HEK293 (cell line): ENCODE measurements at regions not wholly inside any gene's neighbourhood (a gene's known extent, or its start where the extent isn't known, plus 50 kb on each side); places are given as distances from the start of the nearest gene placed in this dataset.
A peak's percentile ranks its signal among the peaks of the same experiment; 100 is the strongest.

Experiments
- CTCF ChIA-PET: fragments of 350-600 bp; formaldehyde crosslinking; extraction: SDS; loops from one replicate; lab custom pipeline; 2021; ENCODE audit warnings: antibody characterized with exemption; lab: Yijun Ruan, JAX
- POLR2A ChIA-PET: fragments of 300-600 bp; formaldehyde crosslinking; extraction: SDS; loops from one replicate; lab custom pipeline; 2020; ENCODE audit warnings: antibody characterized with exemption, inconsistent platforms; lab: Yijun Ruan, JAX
- H3K27ac ChIP-seq: fragments of 200-500 bp; sonication (Bioruptor generic); 2 replicates; pipeline ENCODE4 v1.5.1; 2014; ENCODE audit warnings: low read depth, low read length, control low read depth, inconsistent platforms; ENCODE audit errors: extremely low read depth
- H3K36me3 ChIP-seq, 2 experiments: fragments of 200-500 bp in 1 of 2; sonication (Bioruptor generic) in 1 of 2; 1 replicate in 1 of 2; 2 replicates in 1 of 2; pipeline ENCODE4 v1.5.1; 2014 to 2017; ENCODE audit warnings: inconsistent platforms in 2 of 2, low read length in 2 of 2; ENCODE audit not compliant: control insufficient read depth in 2 of 2, insufficient read depth in 1 of 2
- H3K4me1 ChIP-seq: fragments of 200-500 bp; sonication (Bioruptor generic); 2 replicates; pipeline ENCODE4 v1.5.1; 2014; ENCODE audit warnings: mild to moderate bottlenecking, low read length, inconsistent platforms; ENCODE audit not compliant: control insufficient read depth, insufficient read depth
- H3K4me3 ChIP-seq: 2 replicates; pipeline ENCODE4 v1.5.1; 2011; ENCODE audit warnings: low read depth, mild to moderate bottlenecking, control low read depth, low read length, moderate library complexity
- H3K9me3 ChIP-seq: fragments of 200-500 bp; sonication (Bioruptor generic); 2 replicates; pipeline ENCODE4 v1.5.1; 2014; ENCODE audit warnings: low read depth, low read length, inconsistent platforms; ENCODE audit not compliant: control insufficient read depth, insufficient read depth
- BCL11A ChIP-seq: fragments of 450-650 bp; formaldehyde crosslinking; IDR thresholded peaks from 2 replicates; pipeline ENCODE4 v1.5.1; 2016; ENCODE audit warnings: low read depth, missing biosample characterization, missing genetic modification characterization
- GLI2 ChIP-seq: fragments of 450-650 bp; formaldehyde crosslinking; IDR thresholded peaks from 2 replicates; pipeline ENCODE4; 2017; ENCODE audit warnings: missing biosample characterization, missing genetic modification characterization, low read depth, borderline replicate concordance
- IKZF3 ChIP-seq: fragments of 450-650 bp; IDR thresholded peaks from 2 replicates; pipeline ENCODE4 v1.5.0; 2018; ENCODE audit warnings: missing biosample characterization, mild to moderate bottlenecking, missing genetic modification characterization, moderate library complexity
- MYNN ChIP-seq: fragments of 450-650 bp; formaldehyde crosslinking; IDR thresholded peaks from 2 replicates; pipeline ENCODE4 v1.5.1; 2016; ENCODE audit warnings: missing biosample characterization, missing genetic modification characterization, borderline replicate concordance
- PRDM1 ChIP-seq: fragments of 450-650 bp; formaldehyde crosslinking; IDR thresholded peaks from 2 replicates; pipeline ENCODE4; 2016; ENCODE audit warnings: missing biosample characterization, missing genetic modification characterization
- REPIN1 ChIP-seq: fragments of 450-650 bp; formaldehyde crosslinking; IDR thresholded peaks from 2 replicates; pipeline ENCODE4 v1.5.1; 2017; ENCODE audit warnings: missing biosample characterization, missing genetic modification characterization, low read depth
- ZBTB17 ChIP-seq: fragments of 450-650 bp; formaldehyde crosslinking; IDR thresholded peaks from 2 replicates; pipeline ENCODE4 v1.5.1; 2016; ENCODE audit warnings: missing biosample characterization, missing genetic modification characterization
- ZNF335 ChIP-seq: fragments of 450-650 bp; formaldehyde crosslinking; conservative IDR thresholded peaks from 2 replicates; pipeline ENCODE4 v1.5.1; 2016; ENCODE audit warnings: missing biosample characterization, missing genetic modification characterization
- ZNF350 ChIP-seq: fragments of 450-650 bp; formaldehyde crosslinking; IDR thresholded peaks from 2 replicates; pipeline ENCODE4 v1.5.0; 2017; ENCODE audit warnings: missing biosample characterization, mild to moderate bottlenecking, missing genetic modification characterization
- ZNF366 ChIP-seq: fragments of 450-650 bp; formaldehyde crosslinking; conservative IDR thresholded peaks from 2 replicates; pipeline ENCODE4 v1.5.1; 2016; ENCODE audit warnings: missing biosample characterization, missing genetic modification characterization
- ZNF394 ChIP-seq: fragments of 450-650 bp; formaldehyde crosslinking; IDR thresholded peaks from 2 replicates; pipeline ENCODE4 v1.5.1; 2016; ENCODE audit warnings: missing biosample characterization, missing genetic modification characterization, mild to moderate bottlenecking, moderate library complexity, borderline replicate concordance
- ZNF544 ChIP-seq: fragments of 450-650 bp; formaldehyde crosslinking; IDR thresholded peaks from 2 replicates; pipeline ENCODE4 v1.5.0; 2017; ENCODE audit warnings: missing biosample characterization, missing genetic modification characterization
- ZNF596 ChIP-seq: fragments of 450-650 bp; IDR thresholded peaks from 2 replicates; pipeline ENCODE4 v1.5.0; 2018; ENCODE audit warnings: missing biosample characterization, mild to moderate bottlenecking, missing genetic modification characterization, moderate library complexity
- ZNF624 ChIP-seq: fragments of 450-650 bp; formaldehyde crosslinking; IDR thresholded peaks from 2 replicates; pipeline ENCODE4 v1.5.1; 2017; ENCODE audit warnings: missing biosample characterization, missing genetic modification characterization
- ZNF654 ChIP-seq: fragments of 450-650 bp; formaldehyde crosslinking; IDR thresholded peaks from 2 replicates; pipeline ENCODE4 v1.5.1; 2016; ENCODE audit warnings: low read depth, missing biosample characterization, missing genetic modification characterization
- ZNF701 ChIP-seq: fragments of 450-650 bp; formaldehyde crosslinking; IDR thresholded peaks from 2 replicates; pipeline ENCODE4 v1.5.1; 2016; ENCODE audit warnings: missing biosample characterization, missing genetic modification characterization
- ZXDB ChIP-seq: fragments of 450-650 bp; formaldehyde crosslinking; IDR thresholded peaks from 2 replicates; pipeline ENCODE4 v1.5.1; 2016; ENCODE audit warnings: missing biosample characterization, missing genetic modification characterization
- TF ChIP-seq, protein P1 (sequence below): fragments of 450-650 bp; formaldehyde crosslinking; IDR thresholded peaks from 2 replicates; pipeline ENCODE4 v1.5.1; 2016; ENCODE audit warnings: missing biosample characterization, missing genetic modification characterization
- TF ChIP-seq, protein P2 (sequence below): fragments of 450-650 bp; formaldehyde crosslinking; IDR thresholded peaks from 2 replicates; pipeline ENCODE4 v1.5.1; 2017; ENCODE audit warnings: missing biosample characterization, missing genetic modification characterization

DNA sequence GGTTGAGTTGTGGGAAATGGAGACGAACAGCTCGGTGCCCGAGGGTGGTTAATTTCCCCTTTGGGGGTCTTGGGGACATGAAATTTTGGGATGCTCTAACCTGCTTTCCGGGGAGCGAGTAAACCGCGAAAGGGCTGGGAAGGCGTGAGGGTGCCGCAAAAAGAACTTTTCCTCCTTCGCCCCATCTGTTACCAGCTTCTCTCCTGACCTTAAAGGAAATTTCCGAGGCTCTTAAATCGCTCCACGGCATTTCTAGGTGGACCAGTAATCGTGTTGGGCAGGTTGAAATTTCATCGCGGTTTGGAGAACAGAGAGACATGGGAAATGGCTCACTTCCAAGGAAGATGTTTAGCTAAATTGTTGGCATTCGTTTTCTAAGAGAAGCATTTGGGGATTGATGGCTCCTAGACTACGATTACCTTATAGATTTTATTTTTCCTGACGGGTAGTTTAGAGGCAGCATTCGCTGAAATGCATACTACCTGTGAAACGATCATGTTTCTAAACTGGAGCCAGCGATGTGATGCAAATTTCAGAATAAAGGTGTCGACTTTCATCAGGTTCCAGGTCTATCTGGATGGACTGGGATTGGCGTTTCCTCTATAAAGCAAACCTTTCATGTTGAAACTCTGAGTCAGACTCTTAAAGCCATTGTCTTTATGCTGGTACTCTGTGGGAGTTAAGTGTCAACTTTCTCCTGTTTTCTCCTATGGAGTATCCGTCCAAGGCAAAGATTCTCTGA, 414.5 kb downstream of the PCNX1 start (continued):
- TF ChIP-seq ZNF350 (tag by site-specific recombination) (no peak), ZNF394 (tag by site-specific recombination) (peak; percentile 16; the same call in 1 of the 2 replicates), ZBTB17 (tag by site-specific recombination) (peak; percentile 62), ZNF596 (tag by site-specific recombination) (no peak), REPIN1 (tag by site-specific recombination) (no peak), GLI2 (tag by site-specific recombination) (no peak), PRDM1 (tag by site-specific recombination) (peak; percentile 73; the same call in 1 of the 2 replicates), ZNF624 (tag by site-specific recombination) (no peak), ZNF366 (tag by site-specific recombination) (peak; percentile 75), IKZF3 (tag by site-specific recombination) (peak; percentile 78), ZNF544 (tag by site-specific recombination) (no peak), ZXDB (tag by site-specific recombination) (peak; percentile 27; the same call in 1 of the 2 replicates), MYNN (tag by site-specific recombination) (peak; percentile 73; the same call in 1 of the 2 replicates), ZNF335 (tag by site-specific recombination) (peak; percentile 54)
- TF ChIP-seq, protein P1, sequence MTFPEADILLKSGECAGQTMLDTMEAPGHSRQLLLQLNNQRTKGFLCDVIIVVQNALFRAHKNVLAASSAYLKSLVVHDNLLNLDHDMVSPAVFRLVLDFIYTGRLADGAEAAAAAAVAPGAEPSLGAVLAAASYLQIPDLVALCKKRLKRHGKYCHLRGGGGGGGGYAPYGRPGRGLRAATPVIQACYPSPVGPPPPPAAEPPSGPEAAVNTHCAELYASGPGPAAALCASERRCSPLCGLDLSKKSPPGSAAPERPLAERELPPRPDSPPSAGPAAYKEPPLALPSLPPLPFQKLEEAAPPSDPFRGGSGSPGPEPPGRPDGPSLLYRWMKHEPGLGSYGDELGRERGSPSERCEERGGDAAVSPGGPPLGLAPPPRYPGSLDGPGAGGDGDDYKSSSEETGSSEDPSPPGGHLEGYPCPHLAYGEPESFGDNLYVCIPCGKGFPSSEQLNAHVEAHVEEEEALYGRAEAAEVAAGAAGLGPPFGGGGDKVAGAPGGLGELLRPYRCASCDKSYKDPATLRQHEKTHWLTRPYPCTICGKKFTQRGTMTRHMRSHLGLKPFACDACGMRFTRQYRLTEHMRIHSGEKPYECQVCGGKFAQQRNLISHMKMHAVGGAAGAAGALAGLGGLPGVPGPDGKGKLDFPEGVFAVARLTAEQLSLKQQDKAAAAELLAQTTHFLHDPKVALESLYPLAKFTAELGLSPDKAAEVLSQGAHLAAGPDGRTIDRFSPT: 0 out of 2 replicates have a peak, but pooled peaks have one; percentile 3
- TF ChIP-seq, protein P2, sequence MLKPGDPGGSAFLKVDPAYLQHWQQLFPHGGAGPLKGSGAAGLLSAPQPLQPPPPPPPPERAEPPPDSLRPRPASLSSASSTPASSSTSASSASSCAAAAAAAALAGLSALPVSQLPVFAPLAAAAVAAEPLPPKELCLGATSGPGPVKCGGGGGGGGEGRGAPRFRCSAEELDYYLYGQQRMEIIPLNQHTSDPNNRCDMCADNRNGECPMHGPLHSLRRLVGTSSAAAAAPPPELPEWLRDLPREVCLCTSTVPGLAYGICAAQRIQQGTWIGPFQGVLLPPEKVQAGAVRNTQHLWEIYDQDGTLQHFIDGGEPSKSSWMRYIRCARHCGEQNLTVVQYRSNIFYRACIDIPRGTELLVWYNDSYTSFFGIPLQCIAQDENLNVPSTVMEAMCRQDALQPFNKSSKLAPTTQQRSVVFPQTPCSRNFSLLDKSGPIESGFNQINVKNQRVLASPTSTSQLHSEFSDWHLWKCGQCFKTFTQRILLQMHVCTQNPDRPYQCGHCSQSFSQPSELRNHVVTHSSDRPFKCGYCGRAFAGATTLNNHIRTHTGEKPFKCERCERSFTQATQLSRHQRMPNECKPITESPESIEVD: peak; percentile 73

DNA sequence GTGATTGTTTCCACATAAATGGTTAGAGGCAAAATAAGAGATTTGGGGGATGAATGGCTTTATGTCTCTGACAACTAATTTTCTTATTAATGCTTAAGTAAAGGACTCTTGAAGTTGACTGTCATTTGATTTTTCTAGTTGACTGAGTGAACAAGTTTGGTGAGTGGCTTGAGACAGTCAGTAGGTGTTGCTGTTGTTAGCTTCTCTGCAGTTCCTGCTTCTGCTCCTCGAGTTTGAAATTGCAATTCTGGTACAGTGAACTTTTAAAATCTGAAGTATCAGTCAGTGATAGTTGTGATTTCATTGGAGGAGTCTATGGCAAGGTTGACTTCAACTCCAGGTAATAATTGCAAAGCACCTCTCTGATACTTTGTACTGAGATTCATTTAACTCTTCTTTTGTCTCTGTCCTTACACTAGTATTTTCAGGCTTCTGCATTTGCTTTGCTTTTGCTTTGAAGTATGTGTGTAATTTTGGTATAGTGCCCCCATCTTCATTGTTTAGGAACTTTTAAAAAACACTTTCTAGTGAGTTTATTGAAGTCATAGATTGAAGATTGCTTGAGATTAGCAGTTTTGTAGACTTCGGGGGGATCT, 415.5 kb downstream of the PCNX1 start:
- no peak overlapping the region; the same call in 1 of the 2 replicates for H3K4me3 ChIP-seq
- no peak overlapping the region for H3K27ac ChIP-seq
- no peaks in the 10 kb centered on the region; a peak in 1 of 3 replicates for H3K36me3 ChIP-seq
- TF ChIP-seq ZNF701 (tag by site-specific recombination) (no peak), BCL11A (tag by site-specific recombination) (no peak), ZNF654 (tag by site-specific recombination) (peak; percentile 45)
- H3K9me3 ChIP-seq: no peaks in the 10 kb centered on the region
- peaks cover 13% of the 10 kb centered on the region for H3K4me1 ChIP-seq
- CTCF ChIA-PET: no interaction called here
- POLR2A ChIA-PET: interaction anchor here (1.4 to 2.6 kb wide), 2 partner anchors 33 to 49 kb away, joined by 6 to 9 read pairs; no protein-coding TSS in a partner anchor
